ENCODE measurements at regions not wholly inside any gene's neighbourhood (a gene's known extent, or its start where the extent isn't known, plus 50 kb on each side); places are given as distances from the start of the nearest gene placed in this dataset.

DNA sequence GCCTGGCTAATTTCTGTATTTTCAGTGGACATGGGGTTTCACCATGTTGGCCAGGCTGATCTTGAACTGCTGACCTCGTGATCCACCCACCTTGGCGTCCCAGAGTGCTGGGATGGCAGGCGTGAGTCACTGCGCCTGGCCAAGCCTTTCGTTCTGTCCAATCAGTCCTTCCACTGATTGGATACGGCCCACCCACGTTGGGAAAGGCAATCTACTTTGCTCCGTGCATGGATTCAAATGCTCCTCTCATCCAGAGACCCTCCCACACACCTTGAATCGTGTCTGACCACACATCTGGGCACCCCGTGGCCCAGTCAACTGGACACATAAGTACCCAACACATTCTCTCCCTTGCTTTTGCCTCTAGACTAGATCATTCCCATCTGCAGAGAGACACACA is 74.9 kb downstream of the CRLF2 start:
- TF ChIP-seq EZH2 (IDR thresholded peaks at IDR 0.05; ENCODE audit: insufficient read depth, poor library complexity, severe bottlenecking): no peak
- no peak for TF ChIP-seq EZH2phosphoT487 (IDR thresholded peaks at IDR 0.05; ENCODE audit: insufficient read depth, low read depth)
